ENCODE measurements at regions not wholly inside any gene's neighbourhood (a gene's known extent, or its start where the extent isn't known, plus 50 kb on each side); places are given as distances from the start of the nearest gene placed in this dataset.

GRCh38 chr6:150668900-150669302 is 69.2 kb downstream of the PLEKHG1 start:
- DNase-seq (ENCODE audit: low read depth), result no peak
- no peak for TF ChIP-seq CTCF (IDR thresholded peaks at IDR 0.05; ENCODE audit: low read length, missing control alignments)

GRCh38 chr6:150670311-150670710 is 70.6 kb downstream of the PLEKHG1 start:
- no peak overlapping the region for H3K4me3 ChIP-seq (replicated peaks; ENCODE audit: low read depth, low read length)
- no peak for DNase-seq (ENCODE audit: low read depth)

More at GRCh38 chr6:150668900-150669302, 69.2 kb downstream of the PLEKHG1 start:
- no peak overlapping the region for H3K4me3 ChIP-seq (replicated peaks; ENCODE audit: low read depth, low read length)

GRCh38 chr6:150672800-150673199 is 73.1 kb downstream of the PLEKHG1 start:
- DNase-seq (ENCODE audit: low read depth), result no peak
- no peak for TF ChIP-seq CTCF (IDR thresholded peaks at IDR 0.05; ENCODE audit: low read length, missing control alignments)
- no peak overlapping the region for H3K4me3 ChIP-seq (replicated peaks; ENCODE audit: low read depth, low read length)

More at GRCh38 chr6:150670311-150670710, 70.6 kb downstream of the PLEKHG1 start:
- TF ChIP-seq CTCF (IDR thresholded peaks at IDR 0.05; ENCODE audit: low read length, missing control alignments), result no peak

GRCh38 chr6:150673720-150674346 is 74.1 kb downstream of the PLEKHG1 start:
- H3K4me3 ChIP-seq (replicated peaks; ENCODE audit: low read depth, low read length), result no peak overlapping the region
- no peak for DNase-seq (ENCODE audit: low read depth)
- no peak for TF ChIP-seq CTCF (IDR thresholded peaks at IDR 0.05; ENCODE audit: low read length, missing control alignments)

GRCh38 chr6:150676344-150676743 is 76.7 kb downstream of the PLEKHG1 start:
- H3K4me3 ChIP-seq (replicated peaks; ENCODE audit: low read depth, low read length), result no peak overlapping the region
- no peak for TF ChIP-seq CTCF (IDR thresholded peaks at IDR 0.05; ENCODE audit: low read length, missing control alignments)
- DNase-seq (ENCODE audit: low read depth), result no peak

GRCh38 chr6:150676772-150677171 is 77.1 kb downstream of the PLEKHG1 start:
- no peak for DNase-seq (ENCODE audit: low read depth)
- no peak for TF ChIP-seq CTCF (IDR thresholded peaks at IDR 0.05; ENCODE audit: low read length, missing control alignments)
- no peak overlapping the region for H3K4me3 ChIP-seq (replicated peaks; ENCODE audit: low read depth, low read length)

GRCh38 chr6:150680510-150680909 is 80.8 kb downstream of the PLEKHG1 start:
- H3K4me3 ChIP-seq (replicated peaks; ENCODE audit: low read depth, low read length), result no peak overlapping the region
- no peak for TF ChIP-seq CTCF (IDR thresholded peaks at IDR 0.05; ENCODE audit: low read length, missing control alignments)
- DNase-seq (ENCODE audit: low read depth), result no peak
